ENCODE measurements at regions not wholly inside any gene's neighbourhood (a gene's known extent, or its start where the extent isn't known, plus 50 kb on each side); places are given as distances from the start of the nearest gene placed in this dataset.

DNA sequence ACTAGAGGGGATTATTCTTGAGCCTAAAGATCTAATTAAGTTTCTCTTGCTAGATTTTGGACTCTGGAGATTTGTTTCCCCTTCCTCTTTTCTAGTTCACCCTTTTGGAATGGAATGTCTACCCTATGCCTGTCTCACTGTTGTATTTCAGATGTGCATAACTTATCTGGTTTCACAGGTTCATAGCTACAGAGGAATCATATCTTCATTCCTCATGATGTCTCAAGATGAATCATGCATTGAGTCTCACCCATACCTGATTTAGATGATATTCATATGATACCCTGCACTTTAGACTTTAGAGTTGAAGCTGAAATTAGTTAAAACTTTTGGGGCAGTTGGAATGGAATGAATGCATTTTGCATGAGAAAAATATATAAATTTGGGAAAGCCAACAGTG lies 246.7 kb downstream of the HS3ST1 start:
- DNase-seq, result no peak

DNA sequence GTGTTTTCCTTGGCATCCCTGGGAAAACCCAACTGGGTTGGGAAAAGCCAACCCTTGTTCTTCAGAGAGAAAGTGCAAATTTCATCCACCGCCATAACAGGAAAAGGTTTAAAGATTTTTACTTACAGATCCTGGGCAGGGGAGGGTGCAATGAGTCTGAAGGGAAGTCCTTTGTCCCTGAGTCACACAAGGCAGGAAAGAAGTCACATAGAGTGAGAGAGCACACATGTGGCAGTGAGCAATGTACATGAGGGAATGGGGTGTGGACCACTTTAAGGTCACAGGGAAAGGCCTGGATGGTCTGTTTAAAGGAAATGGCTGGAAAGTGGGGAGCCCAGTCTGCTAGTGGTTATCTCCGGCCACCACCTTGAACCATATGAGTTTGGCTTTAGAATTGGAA lies 248.9 kb downstream of the HS3ST1 start:
- no peak for DNase-seq

DNA sequence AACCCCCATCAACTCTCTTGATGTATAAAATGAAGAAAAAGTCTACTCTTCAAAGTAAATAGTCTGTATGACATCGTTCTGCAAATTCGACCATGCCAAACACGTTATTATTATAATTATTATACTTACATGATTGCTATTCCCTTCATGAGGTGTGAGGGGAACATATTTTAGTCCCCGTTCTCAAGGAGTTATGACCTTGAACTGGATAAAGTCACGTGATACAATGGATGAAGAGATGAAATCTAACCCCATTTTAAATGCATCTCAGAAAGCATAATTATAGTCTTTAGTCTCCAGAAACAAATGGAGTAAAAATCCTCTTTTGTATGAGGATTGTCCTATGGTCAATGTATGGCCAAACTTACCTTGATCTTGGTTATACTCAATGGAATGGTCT lies 250.3 kb downstream of the HS3ST1 start:
- DNase-seq, result no peak

DNA sequence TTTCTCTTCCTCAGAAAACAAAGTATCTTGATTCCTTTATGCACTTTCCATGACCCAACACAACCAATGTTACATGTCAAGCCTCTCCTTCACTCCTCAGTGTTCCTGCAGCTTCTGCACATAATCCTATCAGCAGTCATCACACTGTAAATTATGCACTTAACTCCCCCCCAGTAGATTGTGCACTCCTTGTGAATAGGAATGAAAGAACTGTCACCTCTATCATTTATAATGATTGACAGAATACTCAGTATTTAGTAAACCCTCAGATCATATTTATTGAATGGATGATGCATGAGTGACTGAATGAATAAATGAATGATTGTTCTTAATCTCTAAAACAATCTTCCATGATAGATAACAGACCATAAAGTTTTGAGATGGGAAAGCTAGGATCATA lies 253.3 kb downstream of the HS3ST1 start:
- no peak for DNase-seq

DNA sequence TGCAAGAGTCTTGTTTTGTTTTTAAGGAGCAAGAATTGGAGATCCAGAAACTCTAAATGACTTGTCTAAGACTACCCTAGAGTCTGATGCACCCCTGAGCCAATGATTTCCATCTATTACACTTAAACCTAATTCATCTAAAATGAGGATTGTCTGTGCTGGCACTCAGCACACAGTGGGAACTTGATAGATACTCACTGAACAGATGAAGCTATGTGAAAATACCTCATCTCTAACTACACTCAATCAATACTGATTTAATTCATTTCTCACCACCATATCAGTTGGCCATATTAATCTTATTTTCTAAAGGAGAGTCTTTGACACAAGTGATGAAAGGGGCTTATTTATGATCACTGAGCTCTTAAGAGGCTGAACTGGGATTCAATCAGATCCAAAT lies 262.1 kb downstream of the HS3ST1 start:
- DNase-seq, result no peak

DNA sequence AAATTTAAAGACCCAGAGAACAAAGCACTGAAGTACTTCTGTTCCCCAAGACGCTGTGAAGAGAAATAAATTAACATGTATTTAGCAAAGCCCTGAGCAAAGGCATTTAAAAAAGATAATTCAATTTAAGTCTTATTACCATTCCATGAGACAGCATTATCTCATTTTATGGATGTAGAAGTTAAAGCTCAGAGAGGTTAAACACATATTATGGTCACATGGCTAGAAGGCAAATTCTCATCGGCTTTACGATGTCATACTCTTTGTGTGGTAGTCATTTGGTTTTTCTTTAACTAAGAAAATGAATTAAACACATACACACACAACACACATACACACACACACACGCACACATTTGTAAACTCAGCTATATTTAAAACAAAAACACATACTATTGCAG lies 262.7 kb downstream of the HS3ST1 start:
- DNase-seq, result no peak

DNA sequence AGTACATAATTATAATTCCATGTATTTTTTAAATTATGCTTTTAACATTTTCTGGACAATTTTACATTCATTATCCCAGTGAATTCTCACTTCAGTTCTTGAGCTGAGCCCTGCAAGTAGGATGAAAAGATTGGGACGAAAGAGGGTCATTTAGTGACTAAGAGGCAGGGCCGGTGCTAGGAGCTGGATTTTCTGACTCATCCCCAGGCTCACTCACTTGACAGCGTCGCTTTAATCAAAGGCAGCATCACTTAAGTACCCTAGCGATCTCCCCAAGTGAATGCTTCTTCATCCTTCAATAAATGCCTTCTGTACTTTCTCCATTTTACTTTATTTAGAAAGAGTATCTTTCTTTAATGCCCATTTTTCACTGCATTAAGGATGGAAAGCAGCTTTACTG lies 263.6 kb downstream of the HS3ST1 start:
- DNase-seq, result no peak

DNA sequence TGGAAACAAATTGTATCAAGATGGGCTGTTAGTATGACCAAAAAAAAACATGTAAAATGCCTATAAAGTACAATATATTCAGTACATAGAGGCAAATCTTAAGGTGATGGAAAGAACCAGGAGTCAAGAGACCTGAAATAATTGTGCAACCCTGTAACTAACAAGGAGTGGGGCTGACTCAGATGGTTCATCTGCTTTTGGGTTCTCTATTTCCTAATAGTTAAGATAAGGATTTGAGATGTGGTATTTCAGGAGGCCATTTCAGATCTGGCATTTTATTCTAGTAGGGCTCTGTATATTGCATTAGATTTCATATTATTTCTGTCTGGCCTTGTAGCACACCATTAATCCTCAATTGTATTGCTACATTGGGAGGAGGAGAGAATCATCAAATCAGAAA lies 268.4 kb downstream of the HS3ST1 start:
- DNase-seq, result no peak

DNA sequence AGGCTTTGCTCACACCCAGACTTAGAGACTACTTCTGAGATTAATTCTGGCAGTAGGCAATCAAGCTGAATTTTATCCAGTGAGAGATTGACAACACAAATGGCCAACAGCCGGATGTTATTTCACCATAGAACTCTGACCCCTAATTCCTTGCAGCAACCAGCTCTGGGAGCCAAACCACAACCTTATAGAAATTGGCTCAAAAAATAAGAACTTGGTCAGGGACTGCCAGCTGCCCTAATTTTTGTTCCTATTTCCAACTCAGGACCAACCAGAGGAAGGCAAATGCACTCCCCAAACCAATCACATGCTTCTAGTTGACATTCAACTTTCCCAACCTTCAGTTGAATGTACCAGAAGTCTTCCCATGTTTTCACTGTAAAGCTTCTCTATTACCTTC lies 269.7 kb downstream of the HS3ST1 start:
- no peak for DNase-seq

DNA sequence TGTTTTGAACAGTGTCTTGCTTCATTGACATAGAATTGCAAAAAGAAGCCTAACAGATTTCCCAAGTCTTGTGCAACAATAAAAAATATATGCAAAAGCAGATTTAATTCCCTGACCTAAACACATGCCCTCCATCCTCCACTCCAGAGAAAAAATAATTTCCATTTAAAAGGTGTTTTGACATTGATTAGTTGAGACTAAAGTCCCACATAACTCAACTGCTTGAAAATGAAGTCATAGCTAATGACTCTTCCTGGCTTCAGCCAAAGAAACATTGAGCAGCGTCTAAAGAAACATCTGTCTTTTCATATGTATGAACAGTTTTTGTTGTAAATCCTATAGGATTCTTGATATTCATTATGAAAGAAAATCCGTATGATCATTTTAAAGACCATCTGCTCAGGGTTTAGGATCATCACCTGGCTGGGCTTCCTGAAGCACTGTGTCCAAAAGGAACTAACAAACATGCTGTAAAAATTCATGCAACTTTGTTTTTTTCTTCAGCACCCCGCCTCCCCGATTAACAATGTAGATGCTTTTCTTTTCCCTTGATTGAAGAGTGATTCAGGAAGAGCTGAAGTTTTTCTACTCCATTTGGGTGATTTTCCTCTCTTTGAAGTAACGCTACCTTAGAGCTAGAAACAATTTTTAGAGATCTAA lies 273.4 kb downstream of the HS3ST1 start:
- no peak for DNase-seq

DNA sequence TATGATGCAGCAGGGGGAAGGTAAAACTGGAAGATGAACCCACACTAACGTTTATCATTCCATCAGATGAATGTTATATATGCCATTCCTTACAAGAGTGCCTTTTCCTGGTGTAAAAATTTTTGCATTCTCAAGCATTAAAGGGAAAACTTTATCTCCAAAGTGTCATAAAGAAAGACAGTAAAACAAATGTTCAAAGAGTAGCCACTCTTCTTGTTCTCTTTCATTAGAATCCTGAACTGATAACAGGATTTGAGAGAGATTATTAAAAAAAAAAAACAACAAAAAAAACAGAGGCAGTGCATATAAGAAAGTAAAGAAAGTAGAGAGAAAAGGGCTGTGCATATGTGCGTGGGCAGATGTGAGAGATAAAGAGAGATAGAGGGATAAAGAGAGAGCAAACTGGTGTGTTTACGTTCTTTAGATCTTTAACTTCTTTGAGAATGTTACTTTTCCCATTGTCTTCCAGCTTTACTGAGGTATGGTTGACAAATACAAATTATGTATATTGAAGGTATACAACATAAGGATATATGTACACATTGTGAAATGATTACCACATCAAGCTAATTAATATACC lies 275.4 kb downstream of the HS3ST1 start:
- no peak for DNase-seq

DNA sequence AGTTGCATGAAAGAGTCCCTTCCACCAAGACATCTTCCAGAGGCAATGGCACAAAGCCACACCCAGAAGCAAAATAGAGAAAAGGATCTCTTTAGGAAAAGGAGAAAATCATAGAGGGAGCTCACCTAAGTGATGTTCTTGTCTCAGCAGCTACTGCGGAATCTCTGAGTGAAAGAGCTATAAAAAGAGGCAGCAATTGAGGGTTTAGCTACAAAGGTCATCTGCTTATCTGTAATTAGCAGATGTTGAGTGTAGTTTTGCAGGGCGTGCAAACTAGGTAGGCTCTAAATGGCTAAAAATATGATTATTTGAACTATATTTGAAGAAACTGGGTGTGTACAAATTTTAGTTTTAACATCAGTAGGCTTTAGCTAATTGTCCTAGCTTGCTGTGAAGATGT lies 276.0 kb downstream of the HS3ST1 start:
- no peak for DNase-seq

DNA sequence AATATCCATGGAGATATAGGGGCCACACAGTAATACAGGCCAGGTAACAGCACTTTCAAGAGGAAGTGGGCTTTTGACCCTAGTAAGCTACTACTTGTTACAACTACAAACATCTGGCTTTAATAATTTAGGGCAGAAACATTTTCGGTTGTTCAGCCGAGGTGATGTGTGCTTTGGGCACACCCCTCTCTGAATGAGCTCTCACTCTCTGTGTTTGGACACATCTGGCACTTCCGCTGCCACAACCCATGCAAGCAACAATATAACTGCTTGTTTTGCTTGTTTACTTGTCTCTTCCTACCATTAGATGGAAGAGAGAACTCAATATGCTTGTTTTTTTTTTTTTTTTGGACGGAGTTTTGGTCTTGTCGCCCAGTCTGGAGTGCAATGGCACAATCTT lies 277.2 kb downstream of the HS3ST1 start:
- DNase-seq, result no peak

DNA sequence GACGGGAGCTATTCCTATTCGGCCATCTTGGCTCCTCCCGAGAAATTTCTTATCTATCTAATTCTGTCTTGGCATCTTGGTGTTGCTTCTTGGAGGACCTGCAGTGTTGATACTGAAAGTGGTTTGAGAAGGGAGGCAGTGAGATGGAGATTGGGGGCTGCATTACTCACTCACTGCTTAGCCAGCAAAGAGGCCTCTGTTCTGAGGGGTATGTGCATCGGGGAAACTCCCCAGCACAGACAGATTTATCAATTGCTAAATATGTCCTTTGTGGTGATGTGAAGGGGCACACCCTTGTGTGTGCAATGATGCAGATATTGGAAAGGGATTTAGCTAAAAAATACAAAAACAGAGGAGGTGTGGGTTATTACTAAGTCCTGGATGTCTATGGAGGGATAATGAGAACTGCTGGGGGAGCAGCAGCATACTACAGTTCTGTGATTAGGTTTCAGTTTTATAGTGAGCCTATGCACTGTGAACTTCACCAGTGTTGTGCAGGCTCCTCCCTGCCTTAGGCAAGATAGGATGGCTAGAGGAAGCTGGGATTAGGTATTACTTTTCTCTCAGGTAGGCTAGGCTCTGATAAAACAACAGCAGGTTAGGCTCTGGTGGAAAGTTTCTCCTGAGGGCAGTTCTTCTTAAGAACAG lies 279.0 kb downstream of the HS3ST1 start:
- DNase-seq, result no peak

DNA sequence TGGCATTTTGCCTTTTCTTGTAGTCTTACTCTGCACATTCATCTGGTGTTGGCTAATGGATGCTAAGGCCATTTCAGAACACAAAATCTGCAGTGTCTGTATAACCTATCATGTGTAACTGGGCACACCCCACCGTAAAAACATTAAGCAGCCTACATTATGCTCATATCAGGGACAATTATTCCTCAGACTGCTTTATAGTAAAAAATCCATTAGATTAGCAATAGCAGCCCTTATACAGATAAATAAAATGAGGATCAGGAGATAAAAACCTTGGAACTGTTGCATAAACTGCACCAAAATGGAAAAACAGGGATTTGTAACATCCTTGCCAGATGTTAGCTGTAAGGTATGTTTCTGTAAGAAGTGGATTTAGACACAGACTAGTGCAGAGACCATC lies 288.8 kb downstream of the HS3ST1 start:
- no peak for DNase-seq

DNA sequence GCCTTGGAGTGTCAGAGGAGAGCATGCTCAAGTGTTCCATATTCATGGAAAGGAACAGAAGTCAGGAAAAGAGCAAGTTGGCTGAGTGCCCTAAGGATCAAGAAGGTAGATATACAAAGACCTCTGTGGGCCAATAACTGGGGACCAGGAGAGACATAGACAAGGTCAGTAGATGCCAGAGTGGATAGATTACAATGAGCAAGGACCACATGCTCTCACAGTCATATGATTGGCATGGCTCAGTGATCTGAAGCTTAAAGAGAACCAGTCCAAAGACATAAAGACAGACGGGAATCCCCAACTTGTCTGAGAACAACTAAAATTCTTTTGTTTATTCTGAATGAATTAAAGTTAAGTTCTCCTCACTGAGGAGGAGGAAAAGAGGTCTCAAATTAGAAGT lies 289.7 kb downstream of the HS3ST1 start:
- DNase-seq, result no peak

DNA sequence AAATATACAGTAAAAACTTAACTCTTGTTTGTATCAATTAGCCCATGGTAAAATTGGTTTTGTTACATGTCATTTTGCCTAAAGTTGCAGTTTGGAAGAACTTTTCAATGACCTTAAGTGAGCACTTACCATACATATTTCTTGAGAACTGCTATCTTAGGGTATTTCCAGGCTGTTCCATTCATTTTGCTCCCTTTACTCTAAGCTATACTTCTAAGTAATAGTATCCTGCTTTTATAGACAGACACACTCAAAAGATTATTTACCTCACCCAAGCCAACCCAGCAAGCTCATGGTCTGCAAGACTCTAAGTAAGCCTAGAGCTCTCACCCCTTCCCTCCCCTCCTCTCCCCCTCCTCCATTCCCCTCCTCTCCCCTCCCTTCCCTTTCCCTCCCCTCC lies 294.0 kb downstream of the HS3ST1 start:
- no peak for DNase-seq

DNA sequence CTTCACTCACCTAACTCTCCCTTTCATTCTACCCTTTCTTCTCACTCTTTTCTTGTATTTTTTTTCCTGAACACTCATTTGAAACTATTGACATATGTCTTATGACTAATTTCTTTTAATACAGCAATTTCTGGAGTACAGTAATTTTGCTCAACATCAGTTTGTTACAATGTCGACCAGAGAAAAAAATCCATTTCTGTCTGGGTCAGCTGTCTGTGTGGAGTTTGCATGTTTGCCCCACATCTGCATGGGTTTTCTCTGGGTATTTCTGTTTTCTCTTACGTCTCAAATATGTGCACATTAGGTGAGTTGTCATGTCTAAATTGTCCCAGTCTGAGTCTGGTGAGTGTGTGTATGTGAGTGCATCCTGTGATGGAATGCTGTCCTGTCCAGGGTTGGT lies 294.8 kb downstream of the HS3ST1 start:
- no peak for DNase-seq

DNA sequence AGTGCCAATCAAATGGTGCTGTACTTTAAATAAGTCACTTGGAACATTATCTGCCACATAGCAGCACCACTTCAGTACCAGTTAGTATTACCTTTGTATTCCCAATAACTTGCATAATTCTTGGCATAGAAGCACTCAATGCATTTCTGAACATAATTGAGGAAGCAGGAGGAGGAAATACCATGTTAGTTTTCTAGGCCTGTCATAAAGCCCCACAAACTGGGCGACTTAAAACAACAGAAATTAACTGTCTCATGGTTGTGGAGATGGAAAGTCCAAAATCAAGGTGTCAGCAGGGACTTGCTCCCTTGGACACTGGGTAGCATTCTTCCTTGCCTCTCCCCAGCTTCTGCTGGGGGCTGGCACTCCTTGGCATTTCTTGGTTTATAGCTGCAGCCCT lies 296.2 kb downstream of the HS3ST1 start:
- DNase-seq, result no peak

DNA sequence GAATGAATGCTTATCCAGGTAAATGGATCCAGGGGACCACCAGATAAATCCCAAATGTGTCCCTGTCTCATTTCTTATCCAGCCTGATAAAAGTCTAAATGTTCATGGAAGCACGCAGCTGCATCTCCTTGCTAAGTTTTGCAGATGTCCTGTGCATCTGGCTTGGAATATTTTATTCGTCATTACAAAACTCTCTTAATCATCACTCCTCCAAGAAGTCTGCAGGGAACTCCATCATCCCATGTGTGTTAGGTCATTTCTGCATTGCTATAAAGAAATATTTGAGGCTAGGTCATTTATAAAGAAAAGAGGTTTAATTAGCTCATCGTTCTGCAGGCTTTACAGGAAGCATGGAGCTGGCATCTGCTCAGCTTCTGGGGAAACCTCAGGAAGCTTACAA lies 297.2 kb downstream of the HS3ST1 start:
- no peak for DNase-seq

DNA sequence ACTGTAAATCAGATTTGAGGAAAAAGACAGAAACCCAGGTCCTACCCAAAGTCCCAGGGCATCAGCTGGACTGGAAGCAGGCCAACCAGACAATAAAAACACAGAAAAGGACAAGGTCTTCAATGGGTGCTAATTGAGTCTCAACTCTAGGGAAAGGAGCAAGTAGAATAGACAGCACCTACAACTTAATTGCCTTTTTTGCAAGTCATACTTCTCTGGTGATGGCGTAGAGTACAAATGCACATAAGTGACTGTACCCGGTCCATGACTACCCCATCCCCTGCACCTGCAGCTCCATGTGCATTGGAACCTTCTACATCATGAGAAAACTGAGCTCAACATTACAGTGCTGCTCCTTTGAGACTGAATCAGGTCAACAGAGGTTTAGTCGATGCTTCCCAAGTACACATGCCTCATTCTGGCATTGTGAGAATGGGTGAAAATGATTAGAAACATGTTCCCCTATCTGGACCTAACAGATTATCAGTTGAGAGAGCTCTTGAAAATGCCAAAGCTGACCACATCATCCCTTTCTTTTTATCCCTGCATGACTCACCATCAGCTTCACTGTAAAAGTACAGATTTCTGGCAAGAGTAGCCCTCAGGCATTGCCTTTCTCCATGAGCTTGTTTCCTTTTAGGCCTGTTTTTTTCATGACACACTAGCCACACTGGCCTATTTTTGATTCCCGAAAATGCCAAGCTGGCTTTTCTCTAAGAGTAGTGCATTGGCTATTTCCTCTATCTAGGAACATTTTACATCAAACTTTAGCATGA lies 298.3 kb downstream of the HS3ST1 start:
- DNase-seq, result no peak

DNA sequence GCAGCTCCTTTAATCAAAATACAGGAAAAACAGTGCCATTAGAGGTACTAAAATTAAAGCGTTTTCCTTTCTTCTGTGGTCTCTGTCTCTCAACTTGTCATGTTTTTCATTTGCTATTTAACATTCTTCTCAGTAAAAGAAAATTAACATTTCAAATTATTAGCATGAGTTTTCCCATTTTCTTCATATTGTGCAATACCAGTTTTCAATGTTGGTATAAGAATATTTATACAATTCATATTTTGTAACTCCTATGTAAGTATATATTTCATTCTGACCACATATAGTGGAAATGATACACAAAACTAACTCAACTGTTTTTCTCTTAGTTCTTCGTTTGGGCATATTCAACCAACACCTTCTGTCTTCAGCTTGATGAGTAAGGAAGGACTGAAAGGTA lies 308.3 kb downstream of the HS3ST1 start:
- DNase-seq, result no peak

DNA sequence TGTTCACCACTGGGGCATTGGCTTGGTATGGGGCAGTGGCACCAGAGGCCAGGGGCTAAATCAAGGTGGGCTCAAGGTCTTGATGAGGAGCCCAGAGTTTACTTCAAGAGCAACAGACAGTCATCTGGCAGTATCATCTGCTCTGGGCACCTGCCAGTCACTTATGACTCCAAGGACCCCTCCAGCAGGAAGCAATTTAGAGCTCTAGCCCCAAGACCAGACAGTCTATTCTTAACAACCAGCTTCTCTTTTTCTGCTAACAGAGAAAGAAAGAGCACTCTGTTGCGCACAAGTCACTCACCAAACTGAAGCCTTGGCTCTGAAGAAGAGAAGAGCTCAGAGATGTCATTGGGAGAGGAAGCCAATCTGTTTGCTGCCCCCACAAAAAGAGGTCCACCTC lies 309.2 kb downstream of the HS3ST1 start:
- DNase-seq, result no peak

DNA sequence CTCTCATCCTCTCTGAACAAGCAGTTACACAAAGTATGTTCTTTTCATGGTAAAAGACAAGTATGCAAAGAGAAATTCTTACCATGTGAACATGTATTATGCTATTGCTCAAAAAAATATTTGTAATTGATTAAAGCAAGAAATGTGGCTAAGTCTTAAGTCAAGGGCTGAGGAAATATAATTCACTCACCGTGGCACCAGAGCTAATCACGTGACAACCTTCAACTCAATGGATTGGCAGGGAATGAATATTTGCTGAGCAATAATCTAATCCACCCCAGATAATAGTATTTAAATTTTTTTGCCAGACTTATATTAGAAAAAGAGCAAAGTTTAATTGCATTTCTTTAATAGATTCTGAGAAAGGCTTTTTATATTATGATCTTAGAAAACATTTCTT lies 310.2 kb downstream of the HS3ST1 start:
- no peak for DNase-seq

All from CD4-positive, alpha-beta T cell treated with Interleukin-4 for 4 hours (primary cell).